HG02981 (cell line): ENCODE measurements at regions not wholly inside any gene's neighbourhood (a gene's known extent, or its start where the extent isn't known, plus 50 kb on each side); places are given as distances from the start of the nearest gene placed in this dataset.
"Not testable (repeated sequence)": the region's sequence is repeated elsewhere in the genome, so short reads cannot be mapped to it uniquely, and the experiment has no call there.

Source experiments
- ATAC-seq: cut with Tn5 transposase; IDR thresholded peaks from one replicate; pipeline ENCODE4 v1.9.1; 2021; ENCODE audit warnings: mild to moderate bottlenecking, moderate library complexity; ENCODE audit not compliant: unreplicated experiment

DNA sequence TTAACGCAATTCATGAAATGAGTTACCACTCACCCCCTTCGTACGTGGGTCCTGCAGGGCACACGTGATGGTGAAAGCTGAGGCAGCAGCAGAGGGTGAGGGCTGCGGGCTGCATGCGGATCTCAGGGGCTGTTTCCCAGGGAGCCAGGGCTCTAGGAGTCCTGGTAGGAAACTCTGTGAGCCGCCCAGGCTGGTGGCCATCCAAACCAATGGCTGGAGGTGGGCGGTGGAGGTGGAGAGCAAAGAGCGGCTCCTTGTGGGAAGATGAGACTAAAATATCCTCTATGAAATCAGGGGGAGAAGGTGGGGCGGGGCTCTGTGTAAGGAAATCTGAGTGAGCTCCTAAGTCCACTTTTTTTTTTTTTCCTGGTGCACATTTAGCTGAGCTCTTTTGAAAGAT, 120.1 kb upstream of the SLC1A4 start:
- no peak for ATAC-seq

DNA sequence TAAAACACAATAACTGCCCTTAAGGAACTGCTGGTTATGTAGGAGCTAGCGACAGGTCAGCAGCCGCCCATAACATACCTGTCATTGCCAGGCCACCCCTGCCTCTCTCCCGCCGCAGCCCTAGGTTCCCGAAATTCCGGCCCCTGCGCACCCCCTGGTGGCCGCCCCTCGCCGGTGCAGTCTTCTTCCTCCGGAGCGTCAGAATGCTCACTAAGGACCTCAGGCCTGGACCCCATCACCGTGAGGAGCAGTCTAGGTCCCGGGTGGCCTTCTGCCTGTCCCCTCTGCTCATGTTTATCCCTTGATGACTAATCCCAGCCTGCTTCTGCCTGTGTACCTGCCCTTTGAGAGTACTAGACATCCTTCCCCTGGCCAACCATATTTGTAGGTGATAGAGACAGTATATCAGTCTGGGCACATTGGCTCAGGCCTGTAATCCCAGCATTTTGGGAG, 115.7 kb upstream of the SLC1A4 start:
- peak; percentile 89 for ATAC-seq

DNA sequence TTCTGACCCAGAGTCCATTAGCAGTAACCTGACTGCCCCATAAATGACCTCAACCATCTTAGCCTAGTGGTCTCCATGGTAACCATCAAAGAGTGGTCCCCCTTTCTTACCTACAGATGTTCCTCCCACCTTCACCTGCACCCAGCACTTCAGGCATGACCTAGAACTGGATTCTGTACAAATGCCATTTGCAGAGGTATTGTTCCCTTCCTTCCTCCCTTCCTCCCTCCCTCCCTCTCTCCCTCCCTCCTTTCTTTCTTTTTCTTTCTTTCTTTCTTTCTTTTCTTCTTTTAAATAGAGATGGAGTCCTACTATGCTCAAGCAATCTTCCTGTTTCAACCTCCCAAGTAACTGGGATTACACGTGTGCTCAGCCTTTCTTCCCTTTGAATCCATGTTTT, 114.6 kb upstream of the SLC1A4 start:
- no peak for ATAC-seq

DNA sequence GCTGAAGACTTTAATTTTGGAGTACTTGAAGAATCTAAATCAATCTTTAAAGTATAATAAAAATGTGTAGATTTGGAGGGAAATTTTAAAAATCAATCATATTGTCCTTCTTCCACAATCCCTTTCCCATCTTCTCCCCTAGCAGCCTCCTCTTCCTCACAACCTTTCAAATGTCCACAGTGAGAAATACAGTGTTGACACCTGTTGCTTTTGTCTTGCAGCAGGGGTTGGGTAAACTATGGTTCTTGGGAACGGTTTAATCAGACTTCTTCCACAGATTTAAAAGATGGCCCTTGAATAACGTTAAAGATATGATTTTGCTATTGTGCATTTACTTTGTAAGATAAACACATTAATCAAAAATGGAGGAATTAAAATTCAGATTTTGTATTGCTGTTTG, 113.8 kb upstream of the SLC1A4 start:
- no peak for ATAC-seq

DNA sequence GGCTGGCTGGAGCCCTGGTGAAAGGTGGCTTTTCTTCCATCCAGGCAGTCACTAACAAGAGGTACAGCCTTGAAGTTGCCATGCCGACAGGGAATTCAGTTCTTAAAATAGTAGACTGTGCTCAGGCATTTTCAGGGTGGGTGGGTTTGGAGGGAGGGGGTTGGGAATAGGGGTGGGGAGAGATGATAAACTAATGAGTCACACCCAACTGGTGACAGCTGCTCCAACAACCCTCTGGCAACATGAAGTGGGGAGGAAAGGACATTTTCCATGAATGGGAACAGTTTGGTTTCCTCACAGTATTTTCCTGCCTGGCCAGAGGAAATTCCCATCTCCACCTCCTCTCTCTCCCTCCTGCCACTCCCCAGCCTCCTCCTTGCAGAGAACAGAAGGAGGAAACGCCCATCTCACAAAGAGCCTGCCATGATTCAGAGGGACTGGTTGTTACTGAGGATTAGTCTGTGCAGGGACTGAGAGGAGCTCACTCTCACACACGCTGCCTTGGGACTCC, 113.0 kb upstream of the SLC1A4 start:
- no peak for ATAC-seq

DNA sequence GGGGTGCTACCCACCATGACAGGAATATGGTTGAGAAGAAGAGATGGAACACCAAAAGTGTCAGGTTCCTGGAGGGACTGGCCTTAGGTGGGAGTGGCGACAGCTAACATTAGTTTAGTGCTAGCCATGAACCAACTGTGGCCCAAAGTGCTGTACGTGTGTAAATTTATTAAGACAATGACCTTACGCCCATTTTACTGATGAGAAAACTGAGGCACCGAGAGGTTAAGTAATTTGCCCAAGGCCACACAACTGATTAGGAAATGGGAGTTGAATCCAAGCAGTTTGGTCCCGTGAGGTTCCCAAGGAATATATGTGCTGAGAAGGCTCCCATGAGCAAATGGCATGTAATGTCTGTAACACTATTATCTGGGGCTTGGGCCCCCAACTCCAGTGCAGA, 109.5 kb upstream of the SLC1A4 start:
- ATAC-seq: no peak

DNA sequence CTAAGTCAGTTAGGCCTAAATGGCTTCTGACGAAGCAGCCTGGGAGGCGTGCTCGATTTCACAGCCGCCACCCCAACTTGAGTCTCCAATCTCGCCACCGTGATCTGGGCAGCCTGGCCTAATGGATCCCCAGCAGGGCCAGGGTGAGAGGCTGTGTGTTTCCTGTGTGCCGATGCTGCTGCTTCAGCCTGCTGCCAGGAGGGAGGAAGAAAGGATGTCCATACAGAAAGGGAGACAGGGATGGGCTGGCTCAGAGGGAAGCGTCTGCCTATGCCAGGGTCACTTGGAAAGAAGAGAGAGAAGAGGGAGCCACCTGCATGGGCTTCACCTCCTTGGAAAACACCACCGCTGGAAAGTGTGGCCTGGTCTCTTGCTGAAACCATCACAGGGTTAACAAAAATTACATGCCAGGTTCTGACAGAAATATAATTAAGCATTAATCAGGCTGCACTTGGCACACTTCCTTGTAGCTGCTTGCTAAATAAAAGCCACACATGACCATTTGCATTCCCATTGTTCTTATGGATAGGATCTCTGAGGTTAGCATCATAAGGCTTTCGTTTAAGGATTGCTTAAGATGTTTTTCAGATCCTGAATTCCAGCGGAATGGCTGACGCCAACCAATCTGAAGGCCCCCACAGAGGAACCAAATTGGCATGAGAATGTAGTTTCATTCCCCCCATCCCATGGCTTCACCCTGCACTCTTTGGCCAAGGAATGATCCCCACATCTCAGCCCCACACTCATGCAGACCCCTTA, 108.8 kb upstream of the SLC1A4 start:
- no peak for ATAC-seq

DNA sequence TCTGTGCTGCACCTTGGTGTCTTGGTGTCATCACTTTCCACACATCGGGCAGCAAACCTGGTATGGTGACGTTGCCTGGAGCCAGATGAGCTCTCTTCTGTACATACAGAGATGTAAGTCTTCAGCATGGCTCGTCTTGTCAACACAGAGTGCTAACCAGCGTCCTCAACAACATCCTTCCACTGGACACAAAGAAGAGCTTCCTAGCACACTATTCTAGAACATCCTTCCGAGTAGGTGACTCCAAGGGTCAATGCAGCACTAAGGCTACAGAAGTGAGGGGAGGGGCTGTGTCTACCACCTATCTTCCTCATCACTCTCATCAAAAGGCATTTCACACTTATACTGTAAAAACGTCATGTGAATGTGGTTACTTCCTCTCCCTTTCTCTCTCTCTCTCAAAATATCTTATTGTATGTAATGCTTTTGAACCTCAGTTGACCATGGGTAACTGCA, 108.1 kb upstream of the SLC1A4 start:
- no peak for ATAC-seq

DNA sequence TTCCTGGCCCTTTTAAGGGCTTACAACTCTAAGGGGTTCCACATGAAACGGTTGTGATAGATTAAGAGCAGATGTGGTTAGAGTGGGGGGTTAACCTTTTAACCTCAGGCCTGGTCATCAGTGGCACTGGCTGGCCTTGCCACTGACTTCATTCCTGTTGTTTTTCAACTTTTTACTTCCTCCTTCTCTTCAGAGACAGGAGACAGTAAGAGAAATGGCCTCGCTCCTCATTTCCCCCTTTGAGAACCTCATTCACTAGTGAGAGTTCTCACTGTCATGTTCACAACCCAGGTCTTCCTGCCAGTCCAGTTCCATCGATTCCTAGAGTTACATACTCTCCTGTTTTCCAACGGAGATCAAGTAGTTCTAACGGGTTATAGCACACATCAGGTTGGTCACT, 101.6 kb upstream of the SLC1A4 start:
- no peak for ATAC-seq

DNA sequence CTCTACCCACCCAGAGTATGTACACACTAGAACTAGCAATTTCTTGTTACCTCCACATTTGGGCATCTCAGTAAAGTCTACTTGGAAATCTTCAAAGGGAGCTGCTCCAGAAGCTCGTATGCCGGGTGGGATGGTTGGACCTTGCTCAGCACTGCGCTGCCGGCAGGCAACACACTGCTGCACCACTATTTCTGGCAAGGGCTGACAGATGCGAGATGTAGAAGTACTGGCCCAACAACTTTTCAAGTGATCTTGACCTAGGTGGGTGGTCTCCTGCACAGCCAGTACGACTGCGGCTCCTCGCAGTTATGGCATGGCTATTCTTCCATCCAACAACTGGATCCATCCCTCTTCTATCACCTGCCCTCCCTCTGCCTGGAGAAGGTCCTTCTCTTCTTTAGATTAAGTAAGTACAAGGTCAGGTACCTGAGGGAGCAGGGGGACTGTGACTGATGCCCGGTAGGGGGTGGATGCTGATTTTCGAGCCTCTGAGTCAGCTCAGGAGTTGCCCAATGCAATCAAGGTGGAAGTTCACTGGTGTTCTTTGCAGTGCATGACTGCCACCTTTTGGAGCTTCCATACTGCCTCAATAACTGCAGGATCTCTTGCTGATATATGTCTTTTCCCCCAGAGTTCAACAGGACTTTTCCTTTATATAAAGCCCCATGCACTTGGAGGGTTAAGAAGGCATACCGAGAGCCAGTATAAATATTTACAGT, 100.4 kb upstream of the SLC1A4 start:
- no peak for ATAC-seq

DNA sequence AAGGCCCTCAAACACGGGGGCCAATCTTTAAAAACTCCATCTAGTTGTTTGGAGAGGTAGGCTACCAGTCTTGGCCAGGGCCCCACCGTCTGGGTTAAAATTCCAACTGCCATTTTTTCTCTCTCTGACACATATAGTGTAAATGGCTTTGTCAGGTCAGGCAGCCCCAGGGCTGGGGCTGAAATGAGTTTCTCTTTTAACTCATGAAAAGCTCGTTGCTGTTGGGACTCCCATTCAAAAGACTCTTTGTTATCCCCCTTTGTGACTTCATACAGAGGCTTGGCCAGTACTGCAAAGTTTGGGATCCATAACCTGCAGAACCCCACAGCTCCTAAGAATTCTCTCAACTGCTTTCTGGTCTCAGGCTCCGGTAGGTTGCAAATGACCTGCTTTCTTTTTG, 99.4 kb upstream of the SLC1A4 start:
- no peak for ATAC-seq

DNA sequence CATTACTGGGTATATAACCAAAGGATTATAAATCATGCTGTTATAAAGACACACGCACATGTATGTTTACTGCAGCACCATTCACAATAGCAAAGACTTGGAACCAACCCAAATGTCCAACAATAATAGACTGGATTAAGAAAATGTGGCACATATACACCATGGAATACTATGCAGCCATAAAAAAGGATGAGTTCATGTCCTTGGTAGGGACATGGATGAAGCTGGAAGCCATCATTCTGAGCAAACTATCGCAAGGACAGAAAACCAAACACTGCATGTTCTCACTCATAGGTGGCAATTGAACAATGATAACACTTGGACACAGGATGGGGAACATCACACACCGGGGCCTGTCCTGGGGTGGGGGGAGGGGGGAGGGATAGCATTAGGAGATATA, 92.6 kb upstream of the SLC1A4 start:
- ATAC-seq: not testable (repeated sequence)

DNA sequence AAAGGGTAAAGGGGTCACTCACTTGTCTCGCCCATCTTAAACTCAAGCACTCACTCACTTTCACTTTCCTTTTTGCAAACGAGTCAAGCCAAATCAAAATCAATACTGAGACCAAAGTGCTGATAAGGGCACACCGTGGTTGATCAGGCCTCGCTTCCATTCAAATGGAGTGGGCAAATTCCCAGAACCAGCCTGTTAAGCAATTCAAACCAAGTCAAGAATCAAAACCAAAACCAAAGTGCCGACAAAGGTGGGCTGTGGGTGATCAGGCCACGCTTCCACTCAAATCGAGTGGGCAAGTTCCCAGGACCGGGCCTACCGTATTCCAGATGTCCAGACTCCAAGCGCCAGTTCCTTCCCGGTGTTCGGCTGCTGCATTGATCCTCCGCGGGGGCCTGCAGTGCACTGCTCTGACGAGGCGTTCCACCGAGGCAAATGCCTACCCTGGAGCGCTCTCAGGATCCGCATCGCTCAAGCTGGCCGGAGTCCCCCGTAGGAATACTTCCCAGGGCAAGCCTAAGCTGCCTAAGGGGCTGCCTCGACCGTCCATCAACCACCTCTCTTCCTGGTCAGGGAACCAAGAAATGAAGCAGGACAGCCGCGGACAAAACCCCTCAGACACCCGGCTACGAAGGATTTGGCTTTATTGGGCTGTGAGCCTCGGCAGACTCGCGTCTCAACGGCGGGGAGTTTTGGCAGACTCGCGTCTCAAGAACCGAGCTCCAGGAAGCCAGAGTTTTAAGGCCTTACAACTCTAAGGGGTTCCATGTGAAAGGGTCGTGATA, 89.9 kb upstream of the SLC1A4 start:
- ATAC-seq: no peak

DNA sequence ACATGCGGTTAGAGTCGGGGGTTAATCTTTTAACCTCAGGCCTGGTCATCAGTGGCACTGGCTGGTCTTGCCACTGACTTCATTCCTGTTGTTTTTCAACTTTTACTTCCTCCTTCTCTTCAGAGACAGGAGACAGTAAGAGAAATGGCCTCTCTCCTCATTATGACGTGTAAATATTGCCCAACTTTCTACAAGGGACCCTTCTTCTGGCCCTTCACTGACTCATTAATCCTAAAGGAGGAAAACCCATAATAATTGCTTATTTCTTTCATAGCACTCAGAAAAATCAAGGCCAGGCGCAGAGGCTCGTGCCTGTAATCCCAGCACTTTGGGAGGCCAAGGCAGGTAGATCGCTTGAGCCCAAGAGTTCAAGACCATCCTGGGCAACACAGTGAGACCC, 89.3 kb upstream of the SLC1A4 start:
- not testable (repeated sequence) for ATAC-seq

DNA sequence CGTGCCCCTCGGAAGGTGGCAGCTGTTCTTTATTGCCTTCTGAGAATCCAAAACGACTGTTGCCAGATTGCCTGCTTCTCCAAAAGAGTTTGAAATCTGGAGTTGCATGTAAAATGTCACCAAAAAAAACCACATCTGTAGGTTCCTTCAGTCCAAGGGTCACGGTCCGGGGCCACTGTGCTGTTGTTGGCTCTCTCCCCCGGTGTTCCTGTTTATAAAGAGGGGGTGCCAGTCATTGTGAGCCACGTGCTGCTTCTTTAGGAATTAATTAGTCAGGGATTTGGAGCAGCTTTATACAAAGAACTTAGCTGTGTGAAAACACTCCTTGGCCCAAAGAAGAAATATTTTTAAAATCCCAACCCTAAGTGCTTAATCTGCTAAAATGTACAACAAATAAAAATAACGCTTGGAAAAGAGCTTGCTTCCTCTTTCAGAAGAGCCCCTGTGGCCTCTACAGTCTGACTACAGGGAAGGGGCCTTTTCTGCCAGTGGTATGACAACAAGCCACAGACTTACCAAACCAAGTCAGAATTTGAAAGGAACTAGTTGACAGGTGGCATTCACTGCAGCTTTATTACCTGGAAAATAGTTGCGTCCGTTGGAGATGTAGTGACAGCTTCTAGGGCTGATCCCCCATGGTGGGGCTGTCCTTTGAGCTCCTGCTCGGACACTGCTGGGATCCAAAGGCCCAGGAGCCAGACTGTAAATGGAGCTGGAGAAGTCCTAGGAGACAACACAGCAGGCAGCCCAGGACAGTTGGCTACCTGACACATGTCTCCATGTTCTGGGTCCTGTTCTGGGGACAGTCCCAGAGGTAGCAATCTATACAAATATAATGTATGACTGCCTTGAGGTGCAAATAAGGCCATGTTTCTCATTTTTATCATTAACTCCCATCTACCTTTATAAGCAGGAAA, 84.5 kb upstream of the SLC1A4 start:
- ATAC-seq: peak; percentile 57

DNA sequence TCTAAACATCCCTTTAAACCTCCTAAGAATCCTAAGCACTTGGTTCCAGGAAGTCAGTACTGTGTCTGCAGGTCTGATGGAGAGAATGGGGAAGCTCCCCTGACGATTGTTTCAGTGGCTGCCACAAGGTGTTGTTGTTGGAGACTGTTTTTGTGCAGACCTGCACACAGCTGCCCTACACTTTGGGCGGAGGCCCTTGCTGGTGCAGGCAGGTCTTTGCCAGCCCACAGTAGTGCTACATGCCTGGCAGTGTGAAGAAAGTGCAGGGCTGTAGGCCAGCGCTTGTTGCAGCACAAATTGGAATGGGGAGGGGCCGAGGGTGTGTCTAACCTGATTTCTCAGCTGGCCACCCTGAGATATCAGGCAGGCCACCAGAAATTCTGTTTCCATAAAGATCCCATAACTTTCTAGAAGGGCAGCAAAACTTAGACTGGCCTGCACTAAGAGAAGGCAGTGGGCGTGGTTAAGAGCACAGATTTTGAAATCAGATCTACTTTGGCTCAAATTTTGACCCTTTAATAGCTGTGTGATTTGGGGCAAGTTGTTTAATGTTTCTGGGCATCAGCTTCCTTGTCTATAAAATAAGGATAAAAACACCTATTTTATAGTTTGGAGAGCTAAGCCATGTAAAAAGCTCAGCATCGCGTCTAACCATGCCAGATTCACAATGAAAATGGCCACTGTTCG, 83.7 kb upstream of the SLC1A4 start:
- ATAC-seq: no peak

DNA sequence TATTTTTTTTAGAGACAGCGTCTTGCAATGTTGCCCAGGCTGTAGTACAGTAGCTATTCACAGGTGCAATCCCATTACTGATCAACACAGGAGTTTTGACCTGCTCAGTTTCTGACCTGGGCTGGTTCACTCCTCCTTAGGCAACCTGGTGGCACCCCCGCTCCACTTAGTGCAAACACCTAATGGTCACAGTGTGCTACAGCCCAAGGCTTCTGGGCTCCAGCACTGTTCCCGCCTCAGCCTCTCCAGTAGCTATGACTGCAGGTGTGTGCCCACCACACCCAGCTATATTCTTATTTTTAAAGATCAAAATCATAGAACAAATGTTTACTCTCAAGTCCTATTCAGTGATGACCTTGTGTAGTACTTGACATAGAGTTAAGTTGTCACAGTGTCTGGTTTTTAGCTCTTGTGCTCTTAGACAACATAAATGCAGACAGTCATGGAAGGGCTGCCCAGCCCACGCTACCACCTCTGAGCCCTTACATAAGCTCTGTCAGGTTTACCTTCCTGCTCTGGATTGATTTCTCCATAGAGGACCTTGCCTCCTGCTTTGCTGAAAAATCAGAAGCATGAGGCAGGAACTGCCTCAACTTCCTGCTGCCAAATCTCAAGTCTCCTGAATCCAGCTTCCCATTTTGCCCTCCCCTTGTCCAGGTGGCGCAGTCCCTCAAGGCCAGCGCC, 82.2 kb upstream of the SLC1A4 start:
- no peak for ATAC-seq

DNA sequence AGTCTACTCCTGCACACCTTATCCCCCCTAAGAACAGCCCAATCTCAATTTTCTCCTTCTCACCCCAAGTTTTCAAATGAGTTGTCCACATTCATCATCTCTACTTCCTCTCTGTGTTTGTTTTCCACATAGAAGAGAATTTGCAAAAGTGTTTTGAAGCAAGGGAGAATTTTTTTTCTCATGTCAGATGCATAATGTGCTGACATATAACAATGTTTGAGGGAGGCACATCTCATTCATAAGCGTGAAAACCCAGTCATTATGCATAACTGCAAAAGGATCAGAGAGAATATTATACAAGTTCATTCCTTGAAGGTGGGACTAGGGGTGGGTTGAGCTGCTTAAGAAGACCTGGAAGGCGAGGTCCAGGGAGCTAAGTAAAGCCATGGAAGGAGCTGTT, 80.8 kb upstream of the SLC1A4 start:
- no peak for ATAC-seq

DNA sequence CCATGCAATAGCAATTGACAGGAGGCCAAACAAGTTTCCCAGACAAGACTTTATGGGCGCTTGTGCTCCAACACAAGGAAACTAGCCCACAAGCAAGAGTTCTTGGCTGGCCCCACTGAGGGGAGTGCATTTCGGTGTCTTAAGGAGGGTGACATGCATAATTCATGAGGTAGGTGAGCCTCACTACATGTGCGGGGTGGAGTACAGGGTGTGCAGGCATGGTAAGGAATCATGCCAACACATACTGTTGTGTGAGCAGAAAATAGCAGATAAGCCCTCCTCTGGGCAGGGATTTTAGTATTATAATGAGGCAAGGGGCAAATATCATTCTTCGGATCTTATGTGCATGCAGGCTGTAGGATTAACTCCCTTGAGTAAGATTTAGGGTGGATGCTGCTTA, 78.7 kb upstream of the SLC1A4 start:
- ATAC-seq: no peak
